ENCODE measurements at regions not wholly inside any gene's neighbourhood (a gene's known extent, or its start where the extent isn't known, plus 50 kb on each side); places are given as distances from the start of the nearest gene placed in this dataset.

DNA sequence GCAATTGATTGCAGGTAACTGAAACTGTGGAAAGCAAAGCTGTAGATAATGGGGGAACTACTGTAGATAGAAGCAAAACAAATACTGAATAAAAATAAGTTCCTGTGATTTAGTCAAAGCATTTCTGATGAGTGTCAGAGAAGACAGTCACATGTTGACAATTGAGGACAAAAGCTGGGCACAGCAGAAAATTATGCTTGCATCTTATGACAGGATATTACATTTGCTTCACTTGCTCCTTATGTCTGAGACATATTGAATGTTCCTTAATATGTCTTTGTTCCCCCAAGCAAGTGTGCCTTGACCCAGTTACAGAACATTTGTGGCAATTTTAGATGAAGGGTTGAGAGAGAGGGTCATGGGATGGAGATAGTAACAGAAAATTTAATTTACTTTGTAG lies 526.0 kb upstream of the B3GALT2 start:
- TF ChIP-seq MAX (CRISPR knock-in tag; IDR thresholded peaks at IDR 0.05) = no peak
- TF ChIP-seq DPF2 (IDR thresholded peaks at IDR 0.05) = no peak
- TF ChIP-seq POLR2A (conservative IDR thresholded peaks at IDR 0.05) = no peak
- no peak for TF ChIP-seq POLR2AphosphoS5 (IDR thresholded peaks at IDR 0.05; ENCODE audit: control insufficient read depth, insufficient read depth, low read depth, low read length)

Measured in K562 (cell line).